Chondrocyte (in vitro differentiated cells): ENCODE measurements at regions not wholly inside any gene's neighbourhood (a gene's known extent, or its start where the extent isn't known, plus 50 kb on each side); places are given as distances from the start of the nearest gene placed in this dataset.

Experiments used
- DNase-seq: peaks from one replicate; pipeline ENCODE4 v3.0.0; 2021; ENCODE audit warnings: mixed read lengths, low spot score
- H3K27ac Mint-ChIP-seq: one replicate; pipeline ENCODE4 v1.8.0; 2021; ENCODE audit warnings: mild to moderate bottlenecking, moderate library complexity, mixed read lengths; ENCODE audit not compliant: unreplicated experiment
- H3K27me3 Mint-ChIP-seq: 2 replicates; pipeline ENCODE4 v1.8.0; 2021; ENCODE audit warnings: low read depth, mixed read lengths
- H3K36me3 Mint-ChIP-seq: 2 replicates; pipeline ENCODE4 v1.8.0; 2021; ENCODE audit warnings: low read depth, mixed read lengths
- H3K4me1 Mint-ChIP-seq: 2 replicates; pipeline ENCODE4 v1.8.0; 2021; ENCODE audit warnings: low read depth, mild to moderate bottlenecking, mixed read lengths
- H3K4me3 Mint-ChIP-seq: one replicate; pipeline ENCODE4 v1.8.0; 2021; ENCODE audit warnings: mild to moderate bottlenecking, moderate library complexity, mixed read lengths; ENCODE audit not compliant: unreplicated experiment
- H3K9me3 Mint-ChIP-seq: 2 replicates; pipeline ENCODE4 v1.8.0; 2021; ENCODE audit warnings: low read depth, mixed read lengths
- TF ChIP-seq, protein P1 (sequence below): fragments of 200-600 bp; sonication (generic); IDR thresholded peaks from 2 replicates; pipeline ENCODE4 v1.5.0; 2021; ENCODE audit warnings: antibody characterized with exemption, mild to moderate bottlenecking, moderate library complexity

- Mint-ChIP-seq H3K9me3 (peaks cover 19% of the 10 kb centered on the region), H3K4me3 (no peak overlapping the region), H3K4me1 (peaks cover 40% of the 10 kb centered on the region), H3K27me3 (no peaks in the 10 kb centered on the region), H3K27ac (no peak overlapping the region), H3K36me3 (peaks cover 8% of the 10 kb centered on the region)
- TF ChIP-seq, protein P1, sequence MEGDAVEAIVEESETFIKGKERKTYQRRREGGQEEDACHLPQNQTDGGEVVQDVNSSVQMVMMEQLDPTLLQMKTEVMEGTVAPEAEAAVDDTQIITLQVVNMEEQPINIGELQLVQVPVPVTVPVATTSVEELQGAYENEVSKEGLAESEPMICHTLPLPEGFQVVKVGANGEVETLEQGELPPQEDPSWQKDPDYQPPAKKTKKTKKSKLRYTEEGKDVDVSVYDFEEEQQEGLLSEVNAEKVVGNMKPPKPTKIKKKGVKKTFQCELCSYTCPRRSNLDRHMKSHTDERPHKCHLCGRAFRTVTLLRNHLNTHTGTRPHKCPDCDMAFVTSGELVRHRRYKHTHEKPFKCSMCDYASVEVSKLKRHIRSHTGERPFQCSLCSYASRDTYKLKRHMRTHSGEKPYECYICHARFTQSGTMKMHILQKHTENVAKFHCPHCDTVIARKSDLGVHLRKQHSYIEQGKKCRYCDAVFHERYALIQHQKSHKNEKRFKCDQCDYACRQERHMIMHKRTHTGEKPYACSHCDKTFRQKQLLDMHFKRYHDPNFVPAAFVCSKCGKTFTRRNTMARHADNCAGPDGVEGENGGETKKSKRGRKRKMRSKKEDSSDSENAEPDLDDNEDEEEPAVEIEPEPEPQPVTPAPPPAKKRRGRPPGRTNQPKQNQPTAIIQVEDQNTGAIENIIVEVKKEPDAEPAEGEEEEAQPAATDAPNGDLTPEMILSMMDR, result no peak
- DNase-seq, result no peak
Measured at GRCh38 chr5:124456249-124456648, 290.2 kb downstream of the ZNF608 start.

GRCh38 chr5:124454081-124454480, 292.4 kb downstream of the ZNF608 start:
- Mint-ChIP-seq H3K4me1 (peaks cover 40% of the 10 kb centered on the region), H3K27me3 (no peaks in the 10 kb centered on the region), H3K36me3 (no peaks in the 10 kb centered on the region), H3K9me3 (peaks cover 2% of the 10 kb centered on the region), H3K4me3 (no peak overlapping the region), H3K27ac (peak overlapping the region; percentile 66)
- no peak for DNase-seq
- TF ChIP-seq, protein P1, result no peak

DNA sequence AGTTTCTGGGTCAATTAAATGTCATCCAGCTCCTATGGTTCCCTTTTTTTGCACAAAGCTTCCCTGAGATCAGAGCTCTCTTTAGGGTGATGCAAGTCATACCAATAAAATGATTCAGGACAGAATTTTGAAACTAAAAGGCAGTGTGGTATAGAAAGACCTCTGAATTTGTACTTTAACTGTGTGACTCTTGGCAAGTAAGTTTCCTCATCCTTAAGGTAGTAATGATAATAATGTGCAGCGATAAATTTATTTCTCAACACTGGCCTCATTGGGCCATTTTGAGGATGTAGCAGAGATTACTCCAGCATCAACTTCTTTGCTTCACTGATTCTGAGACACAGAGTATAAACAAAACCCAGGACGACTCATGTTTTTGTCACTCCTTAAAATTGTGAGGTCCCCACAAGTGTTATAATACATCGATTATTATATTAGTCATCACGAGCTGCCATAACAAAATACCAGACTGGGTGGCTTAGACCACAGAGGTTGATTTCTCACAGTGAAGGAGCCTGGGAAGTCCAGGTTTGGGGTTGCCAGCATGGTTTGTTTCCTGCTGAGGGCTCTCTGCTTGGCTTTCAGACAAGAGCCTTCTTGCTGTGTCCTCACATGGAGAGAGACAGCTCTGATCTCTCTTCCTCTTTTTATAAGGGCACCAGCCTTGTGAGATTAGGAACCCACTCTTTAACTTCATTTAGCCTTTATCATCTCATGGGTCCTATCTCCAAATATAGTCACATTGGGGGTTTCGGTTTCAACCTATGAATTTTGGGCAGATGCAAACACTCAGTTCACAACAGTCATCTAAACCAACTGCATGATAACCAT, 293.0 kb downstream of the ZNF608 start:
- Mint-ChIP-seq H3K4me3 (no peak overlapping the region), H3K27ac (peak overlapping the region; percentile 66), H3K4me1 (peaks cover 40% of the 10 kb centered on the region), H3K27me3 (no peaks in the 10 kb centered on the region), H3K36me3 (no peaks in the 10 kb centered on the region), H3K9me3 (no peaks in the 10 kb centered on the region)
- TF ChIP-seq, protein P1, result no peak
- DNase-seq, result no peak

GRCh38 chr5:124452412-124452811, 294.0 kb downstream of the ZNF608 start:
- peak overlapping the region; percentile 66 for H3K27ac Mint-ChIP-seq
- no peak for DNase-seq
- no peak overlapping the region for H3K4me3 Mint-ChIP-seq
- H3K27me3 Mint-ChIP-seq, result no peaks in the 10 kb centered on the region
- peaks cover 35% of the 10 kb centered on the region for H3K4me1 Mint-ChIP-seq
- H3K9me3 Mint-ChIP-seq, result no peaks in the 10 kb centered on the region
- TF ChIP-seq, protein P1, result no peak
- H3K36me3 Mint-ChIP-seq, result no peaks in the 10 kb centered on the region

DNA sequence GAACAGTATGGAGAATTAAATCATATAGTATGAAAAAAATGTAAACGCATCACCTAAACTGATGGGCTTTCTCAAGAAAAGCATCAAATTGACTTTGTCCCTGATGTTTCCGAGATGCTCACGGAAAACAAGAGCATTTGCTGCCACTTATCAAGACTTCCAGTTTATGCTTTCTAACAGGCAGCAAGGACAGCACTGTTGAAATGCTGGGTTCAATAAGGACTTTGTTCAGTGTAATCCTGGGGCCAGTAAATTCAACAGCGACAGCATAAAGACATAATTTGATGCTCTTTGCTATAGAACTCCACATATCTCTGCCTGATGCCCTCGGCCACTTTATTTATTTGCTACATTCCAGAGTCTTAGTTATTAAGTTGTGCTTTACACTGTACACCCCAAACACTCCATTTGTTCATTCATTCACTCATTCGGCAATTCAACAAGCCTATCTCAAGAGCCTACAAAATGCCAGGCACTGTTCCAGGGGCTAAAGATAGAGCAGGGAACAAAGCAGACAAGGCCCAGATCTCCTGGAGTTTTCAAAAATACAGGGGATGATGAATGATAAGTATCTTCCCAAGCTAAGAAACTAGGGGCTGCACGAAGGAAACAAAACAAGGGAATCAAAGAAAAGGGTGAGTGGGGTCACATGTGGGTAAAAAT, 294.6 kb downstream of the ZNF608 start:
- Mint-ChIP-seq H3K9me3 (no peaks in the 10 kb centered on the region), H3K4me3 (no peak overlapping the region), H3K27me3 (no peaks in the 10 kb centered on the region), H3K27ac (no peak overlapping the region), H3K36me3 (no peaks in the 10 kb centered on the region), H3K4me1 (peaks cover 35% of the 10 kb centered on the region)
- DNase-seq, result no peak
- TF ChIP-seq, protein P1, result no peak
